NCI-H1105 (cell line): ENCODE measurements at regions not wholly inside any gene's neighbourhood (a gene's known extent, or its start where the extent isn't known, plus 50 kb on each side); places are given as distances from the start of the nearest gene placed in this dataset.
"Not testable (repeated sequence)": the region's sequence is repeated elsewhere in the genome, so short reads cannot be mapped to it uniquely, and the experiment has no call there.

Source experiments
- DNase-seq: peaks from one replicate; lab custom pipeline; 2025; lab: John Stamatoyannopoulos, UW

GRCh38 chr4:126738527-126738923 is 894.2 kb upstream of the INTU start:
- no peak for DNase-seq

GRCh38 chr4:126738926-126739325 is 893.8 kb upstream of the INTU start:
- DNase-seq = no peak

DNA sequence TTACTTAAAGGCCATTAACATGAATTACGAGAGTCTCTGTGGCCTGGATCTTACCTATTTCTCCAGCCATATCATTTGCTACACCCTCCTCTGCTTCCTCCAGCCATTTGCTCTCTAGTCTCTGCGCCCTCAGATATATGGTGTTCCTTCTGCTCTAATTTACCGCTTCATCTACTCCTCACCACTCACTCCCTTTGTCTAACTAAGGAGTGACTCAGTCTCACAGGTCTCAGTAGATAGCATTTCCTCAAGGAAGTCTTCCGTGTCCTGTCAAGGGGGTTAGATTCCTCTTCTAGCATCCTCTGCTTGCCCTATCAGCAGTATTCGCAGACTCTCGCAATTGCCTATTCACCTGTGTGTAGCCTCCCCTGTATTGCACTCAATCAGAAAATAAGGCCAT is 892.1 kb upstream of the INTU start:
- no peak for DNase-seq

GRCh38 chr4:126742048-126742447 is 890.7 kb upstream of the INTU start:
- DNase-seq = no peak

GRCh38 chr4:126742885-126743284 is 889.9 kb upstream of the INTU start:
- DNase-seq = no peak

DNA sequence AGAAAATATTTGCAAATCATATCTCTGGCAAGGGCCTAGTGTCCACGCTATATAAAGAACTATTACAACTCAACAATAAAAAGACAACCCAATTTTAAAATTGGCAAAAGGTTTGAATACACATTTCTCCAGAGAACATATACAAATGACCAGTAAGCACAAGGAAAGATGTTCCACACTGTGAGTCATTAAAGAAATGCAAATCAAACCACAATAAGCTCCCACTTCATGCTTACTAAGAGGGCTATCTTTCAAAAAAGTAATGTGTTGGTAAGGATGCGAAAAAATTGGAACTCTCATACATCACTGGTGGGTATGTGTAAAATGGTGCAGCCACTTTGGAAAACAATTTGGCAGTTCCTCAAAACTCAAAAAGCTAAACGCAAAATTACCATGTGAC is 884.0 kb upstream of the INTU start:
- no peak for DNase-seq

GRCh38 chr4:126750723-126751122 is 882.0 kb upstream of the INTU start:
- no peak for DNase-seq

- no peak for DNase-seq
These were observed 880.6 kb upstream of the INTU start for GRCh38 chr4:126752126-126752525.

- DNase-seq = no peak
These were observed 880.1 kb upstream of the INTU start for GRCh38 chr4:126752702-126753101.

- no peak for DNase-seq
These were observed 879.2 kb upstream of the INTU start for GRCh38 chr4:126753592-126753991.

DNA sequence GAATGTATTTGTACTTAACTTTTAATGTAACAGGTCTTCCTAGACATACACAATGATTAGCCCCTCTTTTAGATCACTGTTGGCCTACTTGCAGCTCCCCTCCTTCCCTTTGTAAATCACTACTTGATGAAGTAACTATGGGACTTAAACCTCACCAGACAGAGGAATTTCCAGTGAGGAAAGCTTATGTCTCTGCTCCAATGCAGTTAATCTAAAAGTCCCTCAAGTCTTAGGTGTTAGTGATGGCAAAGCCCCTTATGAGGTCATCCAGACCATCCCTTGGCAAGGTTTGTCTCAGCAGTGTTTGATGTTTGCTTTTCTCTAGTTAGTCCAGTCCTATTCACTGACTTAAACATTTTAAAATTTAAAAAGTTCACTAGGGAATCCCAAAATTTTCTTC is 877.3 kb upstream of the INTU start:
- DNase-seq = no peak

GRCh38 chr4:126756050-126756829 is 876.5 kb upstream of the INTU start:
- DNase-seq = no peak

DNA sequence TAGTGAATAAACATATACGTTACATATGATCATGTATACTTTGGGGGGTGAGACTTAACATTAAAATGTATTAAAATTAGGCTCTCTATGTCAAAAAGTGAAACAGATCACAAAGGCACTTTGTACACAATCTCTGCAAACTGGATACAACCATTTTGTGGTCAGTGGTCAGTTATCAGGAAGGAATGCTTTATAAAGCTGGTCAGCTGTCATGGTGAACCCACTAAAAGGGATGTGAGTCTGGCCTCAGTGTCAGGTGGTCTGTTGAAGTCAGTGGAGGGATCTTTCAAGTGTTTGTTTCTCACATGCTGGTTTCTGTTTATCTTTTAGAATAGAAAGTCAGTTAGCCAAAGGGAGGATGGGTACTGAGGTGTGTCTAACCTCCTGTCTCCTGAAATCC is 875.5 kb upstream of the INTU start:
- DNase-seq = no peak

DNA sequence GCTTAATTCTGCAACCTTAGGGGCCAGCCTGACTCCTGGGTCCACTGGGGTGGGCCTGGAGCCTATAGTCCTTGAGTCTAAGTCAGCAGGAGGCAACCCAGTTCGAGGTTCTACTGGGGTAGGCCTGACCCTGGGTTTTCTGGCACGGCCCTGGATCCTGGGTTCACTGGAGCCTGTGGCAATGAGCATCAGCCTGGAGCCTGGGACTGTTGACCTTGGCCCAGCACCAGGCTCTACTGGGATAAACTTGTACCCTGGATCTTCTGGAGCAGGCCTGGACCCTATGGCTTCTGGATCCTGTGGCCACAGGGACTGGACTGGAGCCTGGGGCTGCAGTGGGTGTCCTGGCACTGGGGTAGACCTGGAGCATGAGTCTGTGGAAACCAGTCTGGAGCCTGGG is 874.3 kb upstream of the INTU start:
- DNase-seq = no peak

GRCh38 chr4:126761947-126762662 is 870.7 kb upstream of the INTU start:
- DNase-seq = no peak

GRCh38 chr4:126762663-126763247 is 870.0 kb upstream of the INTU start:
- no peak for DNase-seq

- DNase-seq = no peak
These were observed 866.5 kb upstream of the INTU start for GRCh38 chr4:126766241-126766640.

GRCh38 chr4:126768338-126768737 is 864.4 kb upstream of the INTU start:
- no peak for DNase-seq

GRCh38 chr4:126770811-126771553 is 861.8 kb upstream of the INTU start:
- DNase-seq = not testable (repeated sequence)

DNA sequence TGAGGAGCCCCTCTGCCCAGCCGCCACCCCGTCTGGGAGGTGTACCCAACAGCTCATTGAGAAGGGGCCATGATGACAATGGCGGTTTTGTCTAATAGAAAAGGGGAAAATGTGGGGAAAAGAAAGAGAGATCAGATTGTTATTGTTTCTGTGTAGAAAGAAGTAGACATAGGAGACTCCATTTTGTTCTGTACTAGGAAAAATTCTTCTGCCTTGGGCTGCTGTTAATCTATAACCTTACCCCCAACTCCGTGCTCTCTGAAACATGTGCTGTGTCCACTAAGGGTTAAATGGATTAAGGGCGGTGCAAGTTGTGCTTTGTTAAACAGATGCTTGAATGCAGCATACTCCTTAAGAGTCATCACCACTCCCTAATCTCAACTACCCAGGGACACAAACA is 861.1 kb upstream of the INTU start:
- not testable (repeated sequence) for DNase-seq

DNA sequence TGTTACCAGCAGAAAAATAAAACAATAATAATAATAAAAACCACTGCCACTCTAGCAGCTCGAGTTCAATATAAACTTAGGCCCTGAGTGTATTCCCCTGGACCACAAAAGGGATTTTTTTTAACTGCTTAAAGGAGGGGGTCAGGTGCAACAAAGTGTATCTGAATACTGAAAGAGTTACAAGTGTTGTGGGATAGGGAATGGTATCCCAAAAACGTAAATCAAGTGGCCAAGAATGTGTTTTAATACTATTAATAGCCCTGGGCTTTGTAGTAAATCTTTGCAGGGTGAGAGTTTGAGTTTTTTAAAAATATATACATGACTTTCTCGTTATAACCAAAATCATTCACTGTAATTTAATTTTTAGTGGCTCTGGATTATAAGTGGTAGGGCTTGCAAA is 860.1 kb upstream of the INTU start:
- no peak for DNase-seq

GRCh38 chr4:126775485-126776106 is 857.2 kb upstream of the INTU start:
- no peak for DNase-seq
